ENCODE measurements at regions not wholly inside any gene's neighbourhood (a gene's known extent, or its start where the extent isn't known, plus 50 kb on each side); places are given as distances from the start of the nearest gene placed in this dataset.

- TF ChIP-seq ELF4 (CRISPR knock-in tag; IDR thresholded peaks at IDR 0.05; ENCODE audit: low read depth) (no peak), TP53 (CRISPR knock-in tag; IDR thresholded peaks at IDR 0.05) (no peak), JUN (CRISPR knock-in tag; IDR thresholded peaks at IDR 0.05) (no peak), CTCF (IDR thresholded peaks at IDR 0.05) (no peak), CREB1 (CRISPR knock-in tag; IDR thresholded peaks at IDR 0.05) (no peak), ETV6 (CRISPR knock-in tag; IDR thresholded peaks at IDR 0.05) (no peak), GABPB1 (CRISPR knock-in tag; IDR thresholded peaks at IDR 0.05) (no peak), NR1H2 (CRISPR knock-in tag; IDR thresholded peaks at IDR 0.05) (no peak), CREM (CRISPR knock-in tag; IDR thresholded peaks at IDR 0.05) (no peak), MAX (CRISPR knock-in tag; IDR thresholded peaks at IDR 0.05) (no peak)
- TF ChIP-seq, protein P1, sequence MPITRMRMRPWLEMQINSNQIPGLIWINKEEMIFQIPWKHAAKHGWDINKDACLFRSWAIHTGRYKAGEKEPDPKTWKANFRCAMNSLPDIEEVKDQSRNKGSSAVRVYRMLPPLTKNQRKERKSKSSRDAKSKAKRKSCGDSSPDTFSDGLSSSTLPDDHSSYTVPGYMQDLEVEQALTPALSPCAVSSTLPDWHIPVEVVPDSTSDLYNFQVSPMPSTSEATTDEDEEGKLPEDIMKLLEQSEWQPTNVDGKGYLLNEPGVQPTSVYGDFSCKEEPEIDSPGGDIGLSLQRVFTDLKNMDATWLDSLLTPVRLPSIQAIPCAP (CRISPR knock-in tag; IDR thresholded peaks at IDR 0.05), result no peak
Measured at GRCh38 chr7:131880078-131880477, 323.6 kb upstream of the PODXL start.
